Gastrocnemius medialis (tissue), 4 donors: ENCODE measurements at regions not wholly inside any gene's neighbourhood (a gene's known extent, or its start where the extent isn't known, plus 50 kb on each side); places are given as distances from the start of the nearest gene placed in this dataset.

Source experiments
- CTCF ChIP-seq, 5 experiments: fragments of 450-650 bp in 3 of 5; fragments of 200-600 bp in 2 of 5; sonication (generic) in 2 of 5; IDR thresholded peaks in 4 of 5; conservative IDR thresholded peaks in 1 of 5; 1 replicate in 4 of 5; 2 replicates in 1 of 5; pipeline ENCODE4 v1.5.1; 2016 to 2019; ENCODE audit warnings: antibody characterized with exemption in 5 of 5, mild to moderate bottlenecking in 3 of 5, moderate library complexity in 3 of 5
- POLR2A ChIP-seq, 2 donors: fragments of 450-650 bp; IDR thresholded peaks; one replicate each; pipeline ENCODE4 v1.6.1; 2017; ENCODE audit warnings: antibody characterized with exemption in 2 of 2, mild to moderate bottlenecking in 2 of 2, moderate library complexity in 2 of 2

GRCh38 chr5:8134609-8135008 lies 265.7 kb downstream of the MTRR start:
- TF ChIP-seq CTCF (IDR thresholded peaks at IDR 0.05 in 4 of 5, conservative IDR thresholded peaks at IDR 0.05 in 1 of 5) (no peak), POLR2A (IDR thresholded peaks at IDR 0.05) (no peak)
